A673 (cell line): ENCODE measurements at regions not wholly inside any gene's neighbourhood (a gene's known extent, or its start where the extent isn't known, plus 50 kb on each side); places are given as distances from the start of the nearest gene placed in this dataset.

Source experiments
- BruUV-seq: library from RNA; stranded (reverse); fragments of 400-500 nt; replicated peaks from 2 replicates; lab custom pipeline; 2021; lab: Mats Ljungman, UMichigan
- CTCF ChIA-PET: fragments of 300-600 bp; sonication (Branson Sonifier 250); formaldehyde crosslinking; loops from one replicate; lab custom pipeline; 2022; ENCODE audit warnings: antibody characterized with exemption; lab: Charles Lee
- POLR2A ChIA-PET: fragments of 300-600 bp; sonication (Branson Sonifier 250); formaldehyde crosslinking; loops from one replicate; lab custom pipeline; 2022; ENCODE audit warnings: antibody characterized with exemption; ENCODE audit not compliant: low non-redundant PET; lab: Charles Lee
- DNase-seq: peaks from one replicate; pipeline ENCODE4 v3.0.0-alpha.2; 2015; ENCODE audit warnings: low spot score
- H3K27ac ChIP-seq: fragments of 200-600 bp; sonication (generic); 2 replicates; pipeline ENCODE4 v1.5.1; 2016; ENCODE audit warnings: mixed run types, low read depth, mild to moderate bottlenecking, mixed read lengths, antibody characterized with exemption, low read length; ENCODE audit not compliant: poor library complexity, severe bottlenecking
- H3K27me3 ChIP-seq: fragments of 200-600 bp; sonication (generic); replicated peaks from 2 replicates; pipeline ENCODE4 v1.6.1; 2017; ENCODE audit warnings: mixed run types, low read depth, mild to moderate bottlenecking, mixed read lengths, antibody characterized with exemption, low read length; ENCODE audit not compliant: insufficient read depth, poor library complexity
- H3K36me3 ChIP-seq: fragments of 200-600 bp; sonication (generic); 2 replicates; pipeline ENCODE4 v1.6.1; 2016; ENCODE audit warnings: mixed run types, mild to moderate bottlenecking, mixed read lengths, antibody characterized with exemption, low read length; ENCODE audit not compliant: insufficient read depth, poor library complexity, severe bottlenecking
- H3K4me1 ChIP-seq: fragments of 200-600 bp; sonication (generic); 2 replicates; pipeline ENCODE4 v1.6.1; 2017; ENCODE audit warnings: mixed run types, mild to moderate bottlenecking, mixed read lengths, antibody characterized with exemption, low read length; ENCODE audit not compliant: insufficient read depth, poor library complexity, severe bottlenecking
- H3K4me3 ChIP-seq: fragments of 200-600 bp; sonication (generic); 2 replicates; pipeline ENCODE4 v1.5.1; 2016; ENCODE audit warnings: low read depth, mixed run types, mild to moderate bottlenecking, mixed read lengths, low read length; ENCODE audit not compliant: poor library complexity, severe bottlenecking
- H3K9me3 ChIP-seq: fragments of 200-600 bp; sonication (generic); 2 replicates; pipeline ENCODE4 v1.6.1; 2016; ENCODE audit warnings: mixed run types, low read depth, mild to moderate bottlenecking, mixed read lengths, antibody characterized with exemption, low read length; ENCODE audit not compliant: poor library complexity, severe bottlenecking
- EZH2 ChIP-seq: fragments of 200-600 bp; sonication (generic); IDR thresholded peaks from 2 replicates; pipeline ENCODE4 v1.6.1; 2017; ENCODE audit warnings: borderline replicate concordance, low read depth, mild to moderate bottlenecking, mixed read lengths, antibody characterized with exemption, low read length; ENCODE audit not compliant: poor library complexity, severe bottlenecking
- intact Hi-C: fragments of 100-400 bp; cut with micrococcal nuclease; formaldehyde crosslinking; loops from one replicate; pipeline ENCODE4 v1.10.0; 2022; ENCODE audit not compliant: unreplicated experiment
- TF ChIP-seq, protein P1 (sequence below): fragments of 300-800, 200-600 bp; sonication (generic); conservative IDR thresholded peaks from 2 replicates; pipeline ENCODE4 v1.5.1; 2017; ENCODE audit warnings: low read depth, mild to moderate bottlenecking, antibody characterized with exemption, low read length, moderate library complexity, mixed read lengths

DNA sequence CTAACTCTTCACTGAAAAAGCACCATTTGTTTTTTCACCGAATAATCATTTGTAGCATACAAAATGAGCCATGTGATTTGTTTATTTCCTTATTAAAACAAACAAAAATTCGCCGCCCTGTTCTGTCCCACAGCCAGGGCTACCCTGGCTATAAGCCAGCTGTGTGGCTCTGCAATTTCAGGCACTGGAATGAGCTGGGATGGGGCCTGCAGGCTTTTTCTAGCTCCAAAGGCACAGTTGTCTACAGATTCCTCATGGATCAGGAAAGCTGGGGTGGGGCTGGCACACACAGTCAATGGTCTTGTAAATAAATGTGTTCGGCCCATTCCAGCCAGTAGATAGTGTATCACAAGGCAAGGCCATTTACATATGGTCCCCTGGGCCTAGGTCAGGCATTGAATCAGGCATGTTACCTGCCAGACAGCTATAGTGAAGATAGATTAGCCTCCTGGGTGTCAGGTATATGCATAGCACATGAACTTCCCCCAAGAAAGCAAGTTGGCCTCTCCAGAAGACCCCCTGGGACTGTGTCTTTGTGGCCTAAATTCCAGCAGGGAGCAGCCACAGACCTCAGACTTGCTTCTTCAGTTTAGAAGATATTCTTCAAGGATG, 608.9 kb downstream of the MAFB start:
- POLR2A ChIA-PET: no interaction called here
- BruUV-seq: no TSS peak
- Histone ChIP-seq H3K4me1 (no peaks in the 10 kb centered on the region), H3K9me3 (no peaks in the 10 kb centered on the region), H3K27ac (no peak overlapping the region), H3K36me3 (no peaks in the 10 kb centered on the region), H3K27me3 (no peaks in the 10 kb centered on the region), H3K4me3 (no peak overlapping the region)
- TF ChIP-seq, protein P1, sequence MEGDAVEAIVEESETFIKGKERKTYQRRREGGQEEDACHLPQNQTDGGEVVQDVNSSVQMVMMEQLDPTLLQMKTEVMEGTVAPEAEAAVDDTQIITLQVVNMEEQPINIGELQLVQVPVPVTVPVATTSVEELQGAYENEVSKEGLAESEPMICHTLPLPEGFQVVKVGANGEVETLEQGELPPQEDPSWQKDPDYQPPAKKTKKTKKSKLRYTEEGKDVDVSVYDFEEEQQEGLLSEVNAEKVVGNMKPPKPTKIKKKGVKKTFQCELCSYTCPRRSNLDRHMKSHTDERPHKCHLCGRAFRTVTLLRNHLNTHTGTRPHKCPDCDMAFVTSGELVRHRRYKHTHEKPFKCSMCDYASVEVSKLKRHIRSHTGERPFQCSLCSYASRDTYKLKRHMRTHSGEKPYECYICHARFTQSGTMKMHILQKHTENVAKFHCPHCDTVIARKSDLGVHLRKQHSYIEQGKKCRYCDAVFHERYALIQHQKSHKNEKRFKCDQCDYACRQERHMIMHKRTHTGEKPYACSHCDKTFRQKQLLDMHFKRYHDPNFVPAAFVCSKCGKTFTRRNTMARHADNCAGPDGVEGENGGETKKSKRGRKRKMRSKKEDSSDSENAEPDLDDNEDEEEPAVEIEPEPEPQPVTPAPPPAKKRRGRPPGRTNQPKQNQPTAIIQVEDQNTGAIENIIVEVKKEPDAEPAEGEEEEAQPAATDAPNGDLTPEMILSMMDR: no peak
- no peak for TF ChIP-seq EZH2
- no peak for DNase-seq
- intact Hi-C loops: no loop called here
- CTCF ChIA-PET: no interaction called here

DNA sequence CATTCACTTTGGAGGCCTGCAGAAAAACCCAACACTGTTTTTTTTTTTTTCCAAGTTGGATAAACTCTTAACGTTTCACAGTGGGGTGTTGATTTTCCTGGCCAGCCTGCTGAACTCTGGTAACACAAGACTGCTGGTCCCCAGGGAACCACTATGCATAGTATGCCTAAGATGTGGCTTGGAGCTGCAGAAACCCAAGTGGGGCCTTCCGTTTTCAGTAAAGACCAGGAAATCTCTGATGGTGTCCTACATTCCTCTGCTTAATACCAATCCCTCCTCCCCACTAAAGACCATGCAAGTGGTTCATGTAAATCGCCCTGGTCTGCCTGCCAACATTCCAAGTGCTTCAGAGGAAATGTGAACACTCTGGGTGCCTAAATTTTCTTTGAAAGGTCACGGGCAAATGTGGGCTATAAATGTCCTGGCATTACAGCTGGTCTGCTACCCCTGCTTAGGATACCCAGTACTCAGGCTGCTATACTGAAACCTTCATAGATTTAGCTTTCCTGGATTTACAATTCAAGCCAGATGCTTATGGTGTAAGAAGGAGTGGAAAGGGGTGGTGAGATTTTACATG, 615.4 kb downstream of the MAFB start:
- intact Hi-C loops: loop anchor here (10.0 kb wide), 1 partner anchor 161 kb away; no protein-coding TSS in a partner anchor
- Histone ChIP-seq H3K4me1 (peaks cover 21% of the 10 kb centered on the region), H3K4me3 (no peak overlapping the region), H3K9me3 (no peaks in the 10 kb centered on the region), H3K27me3 (no peaks in the 10 kb centered on the region), H3K27ac (peak overlapping the region; percentile 55), H3K36me3 (no peaks in the 10 kb centered on the region)
- BruUV-seq: no TSS peak
- DNase-seq: peak; percentile 99
- POLR2A ChIA-PET: interaction anchor here (0.6 kb wide), 1 partner anchor 19 kb away, joined by 3 read pairs; no protein-coding TSS in a partner anchor
- CTCF ChIA-PET: interaction anchor here (0.7 kb wide), 2 partner anchors 381 to 1276 kb away, joined by 3 to 6 read pairs; no protein-coding TSS in a partner anchor
- TF ChIP-seq, protein P1: no peak
- no peak for TF ChIP-seq EZH2

DNA sequence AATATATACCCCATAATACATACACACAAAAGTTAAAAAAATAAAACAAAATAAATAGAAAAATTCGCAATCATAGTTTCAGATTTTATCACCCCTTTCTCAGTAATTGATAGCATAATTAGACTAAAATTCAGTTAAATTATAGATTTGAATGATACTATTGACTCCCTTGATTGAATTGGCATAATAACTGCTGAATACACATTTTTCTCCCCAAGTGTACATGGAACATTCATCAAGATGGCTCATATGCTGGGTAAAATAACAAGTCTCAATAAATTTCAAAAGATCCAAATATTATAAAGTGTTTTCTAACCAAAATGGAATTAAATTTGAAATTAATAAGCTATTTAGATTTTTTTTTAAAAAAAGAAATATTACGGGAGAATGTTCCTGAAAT, 616.1 kb downstream of the MAFB start:
- CTCF ChIA-PET: interaction anchor here (0.7 kb wide), 2 partner anchors 382 to 1277 kb away, joined by 3 to 6 read pairs; no protein-coding TSS in a partner anchor
- no peak for TF ChIP-seq EZH2
- TF ChIP-seq, protein P1: no peak
- Histone ChIP-seq H3K4me3 (no peak overlapping the region), H3K9me3 (no peaks in the 10 kb centered on the region), H3K4me1 (peaks cover 21% of the 10 kb centered on the region), H3K36me3 (no peaks in the 10 kb centered on the region), H3K27me3 (no peaks in the 10 kb centered on the region), H3K27ac (no peak overlapping the region)
- no TSS peak for BruUV-seq
- intact Hi-C loops: loop anchor here (10.0 kb wide), 1 partner anchor 162 kb away; no protein-coding TSS in a partner anchor
- DNase-seq: no peak
- POLR2A ChIA-PET: interaction anchor here (0.6 kb wide), 1 partner anchor 18 kb away, joined by 3 read pairs; no protein-coding TSS in a partner anchor
